Skin of body (tissue), 1 donor: ENCODE measurements at regions not wholly inside any gene's neighbourhood (a gene's known extent, or its start where the extent isn't known, plus 50 kb on each side); places are given as distances from the start of the nearest gene placed in this dataset.
"Not testable (repeated sequence)": the region's sequence is repeated elsewhere in the genome, so short reads cannot be mapped to it uniquely, and the experiment has no call there.

Experiments
- DNase-seq: peaks from one replicate; lab custom pipeline; 2025; lab: John Stamatoyannopoulos, UW

DNA sequence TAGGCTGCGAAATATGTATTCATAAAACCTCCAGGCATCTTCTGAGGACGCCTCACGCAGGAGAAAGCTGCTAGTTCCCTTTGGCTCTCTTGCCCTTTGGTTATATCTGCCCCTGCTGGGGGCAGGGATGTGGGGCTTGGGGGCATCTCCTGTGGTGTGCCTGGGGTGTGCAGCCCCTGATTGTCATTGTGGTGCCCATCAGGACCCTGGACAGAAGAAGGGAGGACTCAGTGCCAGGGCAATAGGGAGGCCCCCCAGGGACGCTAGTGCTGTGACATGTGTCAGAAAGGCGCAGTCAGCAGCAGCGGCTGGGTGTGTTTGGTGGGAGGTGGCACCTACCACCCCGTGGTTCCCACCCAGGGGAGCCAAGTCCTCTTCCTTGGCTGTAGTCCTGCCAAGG is 102.5 kb upstream of the PZP start:
- DNase-seq: not testable (repeated sequence)

GRCh38 chr12:9309749-9310148 is 101.6 kb upstream of the PZP start:
- DNase-seq: not testable (repeated sequence)

DNA sequence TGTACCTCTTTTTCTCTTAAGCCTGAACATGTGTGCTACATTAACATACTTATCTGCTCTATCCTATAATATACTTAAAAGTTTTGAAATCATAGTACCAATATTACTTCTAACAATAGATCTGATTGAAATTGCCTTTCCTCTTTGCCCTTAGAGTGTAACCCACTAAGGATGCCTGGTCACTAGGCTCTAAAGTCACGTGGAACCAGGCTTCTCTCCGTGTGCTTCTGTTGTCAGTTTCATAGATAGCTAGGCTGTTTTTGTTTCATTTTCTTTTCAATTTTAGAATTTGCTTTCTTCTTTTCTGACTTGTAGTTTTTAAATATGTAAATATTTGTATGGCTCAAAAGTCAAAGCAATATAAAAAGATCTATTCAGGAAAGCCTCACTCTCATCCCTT is 100.5 kb upstream of the PZP start:
- DNase-seq: not testable (repeated sequence)

- not testable (repeated sequence) for DNase-seq
These were observed 100.0 kb upstream of the PZP start for GRCh38 chr12:9308163-9308562.

GRCh38 chr12:9307255-9307654 is 99.1 kb upstream of the PZP start:
- not testable (repeated sequence) for DNase-seq

GRCh38 chr12:9306004-9306403 is 97.8 kb upstream of the PZP start:
- DNase-seq: not testable (repeated sequence)

DNA sequence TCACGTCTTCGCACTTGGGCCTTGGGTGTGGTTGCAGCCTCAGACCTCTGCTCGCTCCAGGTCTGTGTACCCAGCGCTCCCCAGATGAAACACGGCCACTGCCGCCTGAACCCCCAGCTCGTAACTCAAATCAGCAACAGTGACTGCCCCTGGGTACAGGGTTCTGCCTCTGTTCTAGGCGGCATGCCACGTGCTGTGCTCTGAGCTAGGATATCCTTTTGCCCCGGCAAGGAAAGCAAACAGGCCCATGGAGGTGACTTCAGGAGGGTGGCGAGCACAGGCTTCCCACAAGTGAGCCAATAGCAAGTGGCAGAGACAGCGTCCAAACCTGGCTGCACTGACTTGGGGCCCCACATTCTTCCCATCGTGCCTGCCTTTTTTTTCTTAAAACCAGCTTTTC is 96.3 kb upstream of the PZP start:
- DNase-seq: not testable (repeated sequence)

DNA sequence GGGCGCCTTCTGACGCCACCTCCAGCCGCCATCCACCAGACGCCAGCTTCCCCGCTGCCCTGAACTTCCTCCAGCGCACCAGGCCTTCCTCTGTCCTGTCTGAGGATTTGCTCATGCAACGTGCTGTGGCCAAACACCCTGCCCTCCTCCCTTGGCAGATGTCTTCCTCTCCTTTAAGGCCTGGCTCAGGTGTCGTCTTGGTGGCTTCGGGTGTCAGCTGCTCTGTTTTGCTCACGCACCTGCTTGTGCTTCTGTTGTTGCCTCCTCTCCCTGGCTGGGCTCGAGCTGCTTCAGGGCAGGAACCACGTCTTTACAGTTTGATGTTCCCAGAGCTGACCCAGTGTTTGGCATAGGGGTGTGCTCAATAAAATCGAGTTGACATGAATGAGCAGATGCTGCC is 87.7 kb upstream of the PZP start:
- not testable (repeated sequence) for DNase-seq

DNA sequence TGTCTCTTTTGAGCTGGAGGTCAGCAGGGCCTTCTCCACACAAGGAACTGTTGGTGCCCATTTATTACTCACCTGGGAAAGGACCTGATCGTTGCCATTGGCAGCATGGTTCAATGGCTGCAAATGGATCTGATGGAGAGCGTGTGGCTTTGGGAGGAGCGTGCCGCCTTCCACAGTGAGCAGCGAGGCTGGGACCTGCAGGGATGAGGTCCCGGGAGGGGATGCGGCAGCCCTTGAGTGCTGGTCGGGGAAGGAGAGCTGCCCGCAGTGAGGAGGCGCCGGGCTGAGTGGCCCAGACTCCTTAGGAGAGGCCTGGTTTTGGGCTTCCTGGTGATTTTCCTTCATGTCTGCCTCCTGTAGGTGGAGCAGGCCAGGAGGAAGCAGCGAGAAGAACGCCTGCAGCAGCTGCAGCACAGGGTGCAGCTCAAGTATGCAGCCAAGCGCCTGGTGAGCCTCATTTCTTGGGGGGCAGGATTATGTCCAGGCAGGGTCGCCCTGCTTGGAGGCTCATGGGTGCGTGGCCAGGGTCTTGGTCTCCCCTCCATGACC is 86.0 kb upstream of the PZP start:
- not testable (repeated sequence) for DNase-seq

DNA sequence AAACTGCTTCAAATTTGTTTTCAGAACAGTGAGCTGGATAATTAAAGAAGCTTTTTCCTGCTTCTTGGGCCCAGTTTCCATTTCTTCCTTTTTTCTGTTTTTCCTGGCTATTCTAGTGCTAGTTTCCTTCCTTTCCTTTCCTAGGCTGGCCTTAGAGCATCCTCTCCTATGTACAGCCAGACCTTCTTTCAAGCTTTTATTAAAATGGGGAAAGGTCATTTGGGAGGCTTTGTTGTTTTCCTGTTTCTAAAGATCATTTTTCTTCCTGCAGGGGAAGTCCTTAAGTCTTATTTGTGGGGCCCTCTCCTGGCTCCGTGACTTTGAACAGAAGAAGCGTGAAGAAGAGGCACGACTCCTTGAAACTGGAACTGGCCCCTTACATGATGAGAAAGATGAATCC is 85.2 kb upstream of the PZP start:
- DNase-seq: not testable (repeated sequence)

DNA sequence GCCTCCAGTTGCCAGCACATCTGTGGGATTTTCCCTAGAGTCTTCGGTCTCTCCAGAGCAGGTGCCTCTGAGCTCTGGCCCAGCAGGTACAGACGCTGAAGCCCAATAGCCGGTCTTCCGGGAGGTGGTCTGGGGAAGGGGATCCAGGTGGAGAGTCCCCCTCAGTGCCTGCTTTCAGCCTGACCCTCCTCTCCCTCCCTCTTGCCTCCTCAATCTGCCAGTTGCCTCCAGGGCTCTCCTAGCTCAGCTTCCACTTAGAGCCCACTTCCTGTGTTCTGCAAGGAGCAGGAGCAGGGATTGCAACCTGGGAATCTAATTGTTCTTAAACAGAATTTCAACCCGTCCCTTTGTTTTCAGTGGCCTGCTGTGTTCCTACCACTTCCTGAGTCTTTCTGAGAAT is 81.8 kb upstream of the PZP start:
- not testable (repeated sequence) for DNase-seq

DNA sequence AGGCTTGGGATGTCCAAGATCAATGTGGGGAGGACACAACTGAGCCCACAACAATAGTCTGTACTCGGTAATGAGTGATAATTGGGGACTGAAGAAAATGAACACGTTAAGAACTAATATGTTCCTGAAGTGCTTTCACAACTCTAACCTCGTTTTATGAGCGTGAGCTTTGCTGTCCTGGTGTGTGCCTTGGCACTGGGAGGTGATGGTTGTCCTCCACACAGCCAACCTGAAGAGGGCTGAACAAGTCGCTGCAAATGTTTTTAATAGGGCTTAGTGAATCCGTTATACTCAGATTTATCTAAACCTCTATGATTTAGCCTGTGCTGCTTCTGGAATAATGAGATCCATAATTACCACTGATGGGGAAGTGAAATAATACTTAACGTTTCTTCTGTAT is 76.5 kb upstream of the PZP start:
- DNase-seq: not testable (repeated sequence)

GRCh38 chr12:9284197-9284596 is 76.0 kb upstream of the PZP start:
- DNase-seq: not testable (repeated sequence)

GRCh38 chr12:9283346-9284095 is 75.3 kb upstream of the PZP start:
- DNase-seq: peak; percentile 35

GRCh38 chr12:9276990-9277389 is 68.8 kb upstream of the PZP start:
- DNase-seq: no peak

DNA sequence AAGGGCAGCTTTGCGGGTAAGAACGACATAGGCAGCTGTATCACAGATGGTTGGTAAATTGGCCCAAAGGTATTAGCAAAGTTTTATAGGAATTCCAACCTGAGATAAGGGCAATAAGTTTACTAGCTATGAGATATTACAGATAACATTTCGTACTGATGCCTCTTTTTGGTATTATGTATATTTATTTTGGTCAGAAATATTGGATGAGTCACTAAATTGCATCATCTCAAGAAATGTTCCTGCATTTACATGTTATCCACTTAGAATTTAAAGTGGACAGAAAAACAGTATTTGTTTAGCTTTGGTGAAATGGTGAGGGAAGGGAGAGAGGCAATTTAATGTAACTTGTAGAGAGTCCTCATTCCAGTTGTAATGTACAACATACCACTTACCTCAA is 65.1 kb upstream of the PZP start:
- DNase-seq: no peak

- DNase-seq: no peak
These were observed 63.7 kb upstream of the PZP start for GRCh38 chr12:9271875-9272274.

DNA sequence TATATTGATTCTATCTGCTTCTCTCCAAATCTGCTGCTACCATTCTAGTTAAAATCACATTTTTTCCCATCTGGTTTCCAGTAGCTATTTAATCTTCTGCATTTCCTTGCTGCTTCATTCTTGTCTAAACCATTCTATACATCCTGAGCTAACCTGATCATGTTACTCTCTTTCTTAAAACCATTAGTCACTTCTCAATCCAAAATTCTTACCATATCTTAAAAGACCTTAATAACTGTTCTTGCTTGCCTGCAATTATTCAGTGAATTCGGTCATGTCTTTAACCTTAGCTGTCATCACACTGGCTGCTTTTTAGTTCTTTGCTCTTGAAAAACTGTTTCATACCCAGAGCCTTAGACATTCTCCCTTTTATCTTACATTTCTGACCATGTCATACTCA is 56.4 kb upstream of the PZP start:
- DNase-seq: no peak

GRCh38 chr12:9260931-9261330 is 52.7 kb upstream of the PZP start:
- no peak for DNase-seq

DNA sequence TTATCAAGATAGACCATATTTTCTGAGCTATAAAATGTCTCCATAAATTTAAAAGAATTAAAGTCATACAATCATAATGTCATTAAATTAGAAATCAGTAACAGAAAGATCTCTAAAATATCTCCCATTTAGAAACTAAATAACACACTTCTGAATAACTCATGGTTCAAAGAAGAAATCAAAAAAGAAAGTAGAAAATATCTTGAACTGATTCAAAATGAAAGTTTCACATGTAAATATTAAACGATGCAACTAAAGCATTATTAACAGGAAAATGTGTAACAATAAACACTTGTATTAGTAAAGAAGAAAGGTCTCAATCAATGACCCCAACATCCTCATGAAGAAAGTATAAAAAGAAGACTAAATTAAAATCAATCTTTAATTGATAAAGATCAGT is 50.5 kb upstream of the PZP start:
- no peak for DNase-seq
